HK-2 (cell line): ENCODE measurements at regions not wholly inside any gene's neighbourhood (a gene's known extent, or its start where the extent isn't known, plus 50 kb on each side); places are given as distances from the start of the nearest gene placed in this dataset.

Experiments used
- DNase-seq: peaks from one replicate; pipeline ENCODE4 v3.0.0-alpha.2; 2018; ENCODE audit not compliant: unreplicated experiment

DNA sequence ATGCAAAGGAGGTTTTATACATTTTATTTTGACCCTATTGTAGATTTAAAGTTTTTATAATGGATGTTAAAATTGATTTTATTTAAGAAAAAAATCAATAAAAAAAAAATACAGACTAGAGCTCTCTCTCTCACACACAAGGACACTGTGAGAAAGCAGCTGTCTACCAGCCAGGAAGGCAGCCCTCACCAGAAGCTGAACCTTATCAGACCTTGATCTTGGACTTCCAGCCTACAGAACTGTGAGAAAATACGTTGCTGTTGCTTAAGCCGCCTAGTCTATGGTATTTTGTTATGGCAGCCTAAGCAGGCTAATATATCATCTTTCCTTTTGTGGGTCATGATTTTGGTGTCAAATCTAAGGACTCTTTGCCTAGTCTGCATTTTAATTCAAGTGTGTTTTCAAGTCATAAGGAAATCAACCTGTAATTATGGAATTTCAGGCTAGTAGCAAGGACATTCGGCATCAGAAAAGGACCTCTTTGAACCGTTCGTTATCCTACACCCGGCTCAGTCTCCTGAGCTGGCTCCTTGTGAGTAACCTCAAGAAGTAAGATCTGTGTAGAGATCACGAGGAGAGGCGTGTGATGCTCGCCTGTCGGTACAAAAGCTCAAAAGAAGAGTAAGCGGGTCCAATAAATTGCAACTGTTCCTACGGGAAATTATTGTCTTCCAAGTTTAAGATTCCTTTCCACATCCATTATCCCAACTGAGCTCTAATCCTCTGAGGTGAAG lies 98.2 kb downstream of the PDCL3 start:
- no peak for DNase-seq

DNA sequence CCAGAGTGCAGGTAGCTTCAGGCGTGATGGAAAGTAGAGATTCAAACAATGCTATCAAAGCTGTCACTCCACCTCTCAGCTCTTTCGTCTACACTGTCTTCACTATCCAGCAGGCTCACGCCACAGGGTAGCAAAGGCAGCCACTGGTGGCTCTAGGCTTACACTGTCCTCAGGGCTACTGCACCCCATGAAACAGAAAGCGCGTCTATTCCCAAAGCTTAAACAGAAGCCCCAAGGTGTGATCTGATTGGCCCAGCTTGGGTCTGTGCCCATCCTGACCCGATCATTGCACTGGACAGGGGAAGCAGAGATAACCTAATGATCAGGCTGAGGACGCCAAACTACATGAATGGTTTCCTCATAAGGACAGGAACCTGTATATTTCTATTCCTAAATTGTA lies 100.1 kb downstream of the PDCL3 start:
- no peak for DNase-seq

DNA sequence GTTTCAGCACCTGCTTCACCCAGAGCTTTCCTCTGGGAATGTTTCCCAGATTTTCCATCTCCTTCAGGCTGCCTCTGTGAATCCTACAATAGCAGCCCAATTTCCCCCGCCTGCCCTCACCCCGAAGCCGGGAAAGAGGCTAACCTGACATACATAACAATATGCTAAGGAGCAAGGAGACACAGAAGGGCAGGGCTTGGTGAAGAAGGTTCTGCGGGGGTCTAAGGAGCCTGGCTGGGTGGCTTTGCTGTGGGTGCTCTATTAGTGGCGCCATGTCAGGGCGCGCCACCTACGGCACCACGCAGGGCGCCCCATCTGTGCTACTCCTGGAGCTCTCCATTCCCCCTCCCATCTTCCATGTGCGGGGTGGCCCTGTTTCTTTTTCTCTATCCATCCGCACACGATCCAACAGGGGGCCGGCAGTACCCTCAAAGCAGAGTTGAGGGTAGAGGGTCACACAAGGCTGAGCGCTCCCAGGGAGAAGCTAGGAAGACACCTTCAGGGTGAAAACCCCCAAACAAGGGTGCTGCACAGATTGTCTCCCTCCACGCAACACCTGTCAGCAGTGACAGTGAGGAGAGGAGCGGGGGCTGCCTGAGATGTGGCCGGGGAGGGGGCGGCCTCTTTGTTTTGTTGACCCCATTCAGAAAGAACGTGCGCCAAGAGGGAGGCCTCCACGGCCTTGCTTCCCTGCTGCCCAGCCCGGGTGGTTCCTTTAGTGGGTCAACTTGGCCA lies 101.4 kb downstream of the PDCL3 start:
- no peak for DNase-seq

DNA sequence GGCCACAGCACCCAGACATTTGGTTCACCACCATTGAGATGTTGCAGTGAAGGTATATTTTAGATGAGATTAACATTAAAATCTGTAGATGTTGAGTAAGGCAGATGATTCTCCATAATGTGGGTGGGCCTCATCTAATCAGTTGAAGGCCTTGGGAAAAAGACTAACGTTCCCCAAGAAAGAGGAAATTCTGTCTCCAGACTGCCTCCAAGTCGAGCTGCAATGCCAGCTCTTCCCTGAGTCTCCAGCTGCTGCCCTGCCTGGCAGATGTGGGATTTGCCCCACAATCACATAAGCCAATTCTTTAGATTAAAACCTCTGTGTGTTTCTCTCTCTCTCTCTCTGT lies 101.9 kb downstream of the PDCL3 start:
- DNase-seq: no peak

DNA sequence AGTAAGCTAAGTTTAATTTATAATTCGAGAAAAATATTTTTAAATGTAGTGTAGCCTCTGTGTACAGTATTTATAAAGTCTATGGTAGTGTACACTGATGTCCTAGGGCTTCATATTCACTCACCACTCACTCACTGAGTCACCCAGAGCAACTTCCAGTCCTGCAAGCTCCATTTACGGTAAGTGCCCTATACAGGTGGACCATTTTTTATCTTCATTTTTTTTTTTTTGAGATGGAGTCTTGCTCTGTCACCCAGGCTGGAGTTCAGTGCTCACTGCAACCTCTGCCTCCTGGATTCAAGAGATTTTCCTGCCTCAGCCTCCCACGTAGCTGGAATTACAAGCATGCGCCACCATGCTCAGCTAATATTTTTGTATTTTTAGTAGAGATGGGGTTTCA lies 104.2 kb downstream of the PDCL3 start:
- DNase-seq: no peak

DNA sequence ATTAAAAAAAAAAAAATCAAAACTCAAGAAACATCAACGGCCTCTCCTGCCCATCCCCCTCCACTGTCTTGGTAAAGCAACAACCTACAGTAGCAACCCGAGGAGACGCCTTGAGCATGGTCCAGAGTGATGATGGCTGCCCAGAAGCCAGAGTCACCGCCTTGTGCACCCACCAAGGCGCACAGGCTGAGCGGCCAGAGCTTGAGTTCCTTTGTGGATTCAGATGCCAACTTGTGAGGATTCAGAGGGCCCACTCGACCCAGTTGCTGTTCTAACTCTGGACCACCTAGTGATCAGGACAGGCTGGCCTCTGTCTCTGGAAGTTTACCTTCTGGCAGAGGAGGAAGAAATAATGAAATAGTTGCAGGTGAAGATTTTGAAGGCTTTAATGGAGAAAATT lies 105.0 kb downstream of the PDCL3 start:
- no peak for DNase-seq

DNA sequence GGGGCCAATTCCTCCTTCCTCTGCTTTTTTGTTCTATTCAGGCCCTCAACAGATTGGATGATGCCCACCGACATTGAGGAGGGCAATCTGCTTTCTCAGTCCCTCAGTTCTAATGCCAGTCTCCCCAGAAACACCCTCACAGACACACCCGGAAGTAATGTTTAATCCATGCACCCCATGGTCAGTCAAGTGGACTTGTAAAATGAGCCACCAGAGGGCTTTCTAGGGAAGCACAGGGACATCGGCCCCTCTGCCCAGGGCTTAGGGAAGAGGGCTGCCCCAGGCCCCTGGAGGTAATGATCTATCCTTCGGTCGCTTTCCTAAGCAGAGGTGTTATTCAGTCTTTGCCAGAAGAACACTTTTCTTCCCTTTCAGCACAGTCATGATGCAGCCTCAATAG lies 107.4 kb downstream of the PDCL3 start:
- no peak for DNase-seq

DNA sequence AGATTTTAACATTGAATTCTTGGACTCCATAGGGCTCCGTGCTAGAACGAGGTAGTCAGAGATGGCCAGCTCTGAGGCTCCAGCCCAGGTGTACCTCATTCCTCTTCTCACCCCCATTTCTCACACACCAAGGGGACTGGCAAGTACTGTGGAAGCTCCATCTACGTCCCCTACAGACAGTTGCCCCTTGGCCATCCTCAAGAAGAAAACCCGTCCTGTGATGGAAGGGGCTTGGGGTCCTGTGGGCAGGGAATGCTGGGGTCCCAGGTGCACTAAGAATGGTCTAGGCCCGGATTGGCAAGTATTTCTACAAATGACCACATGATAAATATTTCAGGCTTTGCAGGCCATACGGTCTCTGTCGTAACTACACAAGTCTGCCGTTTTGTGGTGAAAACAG lies 110.3 kb downstream of the PDCL3 start:
- DNase-seq: no peak

DNA sequence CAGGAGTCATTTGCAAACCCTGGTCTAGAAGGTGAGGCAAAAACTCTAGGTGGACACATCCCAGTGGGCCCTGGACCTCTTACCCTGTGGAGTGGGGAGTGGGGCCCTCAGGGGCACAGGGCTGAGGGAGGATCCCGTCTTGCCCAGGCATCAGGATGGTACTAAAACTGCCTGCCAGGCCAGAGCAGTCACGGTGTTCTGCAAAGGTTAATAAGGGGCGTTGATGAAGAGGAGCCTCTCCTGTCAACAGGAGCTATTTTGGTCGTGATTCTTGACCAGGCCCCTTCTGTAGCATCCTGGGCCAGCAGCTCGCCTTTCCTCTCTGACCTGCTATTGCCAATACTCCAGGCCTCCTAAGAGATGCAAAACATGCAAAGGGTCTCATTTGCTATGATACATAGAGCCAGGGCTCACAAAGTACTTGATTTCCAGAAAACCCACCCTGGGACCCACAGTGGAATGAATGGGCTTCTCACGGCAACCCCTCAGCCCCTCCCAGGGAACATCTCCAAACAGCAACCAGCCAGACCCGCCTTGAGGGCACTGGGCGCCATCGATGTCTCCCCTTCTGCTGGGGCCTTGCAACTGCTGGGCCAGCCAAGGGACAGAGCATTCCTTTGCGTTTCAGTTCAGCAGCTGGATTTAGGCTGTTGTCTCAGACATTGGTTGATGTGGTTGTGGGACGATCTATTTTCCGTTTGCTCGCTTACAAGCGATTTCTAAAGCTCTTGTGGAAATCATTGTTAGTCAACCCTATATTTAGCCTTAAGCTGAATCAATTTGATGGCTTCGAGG lies 111.1 kb downstream of the PDCL3 start:
- no peak for DNase-seq

DNA sequence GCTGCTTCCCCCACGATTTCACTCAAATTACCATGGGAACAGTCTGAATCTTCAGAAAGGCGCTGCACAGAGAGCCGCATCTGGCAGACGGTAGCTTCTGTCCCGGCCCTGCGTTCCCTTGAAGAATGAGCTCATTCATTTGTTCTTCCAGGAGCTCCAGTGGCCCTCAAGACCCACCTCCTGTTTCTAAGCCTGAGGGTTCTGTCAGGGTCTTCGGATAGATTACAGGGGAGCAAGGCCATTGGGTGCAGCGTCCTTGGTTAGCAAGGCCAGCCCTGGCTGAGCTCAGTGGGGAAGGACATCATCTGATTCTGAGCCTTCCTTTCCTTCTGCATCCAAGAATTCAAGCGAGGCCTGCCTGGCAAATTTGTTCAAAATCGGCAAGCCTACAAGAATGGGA lies 111.9 kb downstream of the PDCL3 start:
- no peak for DNase-seq

DNA sequence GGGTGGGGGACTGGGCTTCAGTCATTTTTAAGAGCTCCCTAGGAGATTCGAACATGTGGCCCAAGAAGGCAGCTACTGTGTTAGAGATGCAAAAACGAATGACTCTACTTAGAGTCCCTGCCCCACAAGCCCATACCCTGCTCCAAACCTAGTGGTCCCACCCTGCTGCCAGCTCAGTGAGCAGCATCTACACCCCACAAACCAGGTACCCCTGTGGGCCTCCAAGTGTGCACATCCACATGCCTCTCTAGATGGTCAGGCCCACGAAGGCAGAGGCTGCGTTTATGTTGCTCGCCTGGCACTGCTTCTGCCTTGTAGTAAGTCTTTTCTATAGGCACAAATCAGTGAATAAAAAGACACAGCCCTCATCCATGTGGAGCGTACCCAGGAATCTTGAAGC lies 112.6 kb downstream of the PDCL3 start:
- DNase-seq: no peak

DNA sequence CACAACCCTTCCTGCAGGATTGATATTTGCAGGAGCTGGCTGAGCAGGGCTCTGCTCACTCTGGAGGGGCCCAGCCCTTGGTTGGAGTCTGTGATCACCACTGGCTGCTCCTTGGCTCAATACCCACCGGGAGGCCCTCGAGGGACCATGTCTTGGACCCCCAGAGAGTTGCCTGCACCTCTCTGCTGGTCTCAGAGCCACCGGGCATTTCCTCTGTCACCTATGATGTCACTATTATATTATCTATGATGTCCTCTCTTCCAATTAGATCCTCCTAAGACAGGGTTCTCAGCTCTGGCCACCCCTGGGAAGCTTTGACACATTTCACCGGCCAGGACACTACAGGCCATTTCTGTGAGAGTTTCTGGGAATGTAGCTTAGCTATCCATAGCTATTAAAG lies 113.1 kb downstream of the PDCL3 start:
- no peak for DNase-seq

DNA sequence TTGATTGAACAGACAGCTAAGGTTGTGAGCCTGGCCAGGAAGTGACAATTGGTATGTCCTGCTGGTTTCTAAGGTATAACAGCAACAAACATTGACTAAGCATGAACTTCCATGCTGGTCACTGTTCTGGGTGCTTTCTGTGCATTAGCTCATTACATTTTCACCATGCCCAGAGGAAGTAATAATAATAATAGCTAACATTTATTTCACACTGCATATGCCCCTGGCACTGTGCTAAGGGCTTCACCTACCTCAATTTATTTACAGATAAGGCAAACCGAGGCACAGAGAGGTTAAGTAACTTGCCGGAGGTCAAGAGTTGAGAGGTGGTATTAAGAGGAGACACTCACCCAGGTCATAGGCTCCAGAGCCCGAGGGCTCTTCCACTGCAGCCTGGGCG lies 113.6 kb downstream of the PDCL3 start:
- no peak for DNase-seq

DNA sequence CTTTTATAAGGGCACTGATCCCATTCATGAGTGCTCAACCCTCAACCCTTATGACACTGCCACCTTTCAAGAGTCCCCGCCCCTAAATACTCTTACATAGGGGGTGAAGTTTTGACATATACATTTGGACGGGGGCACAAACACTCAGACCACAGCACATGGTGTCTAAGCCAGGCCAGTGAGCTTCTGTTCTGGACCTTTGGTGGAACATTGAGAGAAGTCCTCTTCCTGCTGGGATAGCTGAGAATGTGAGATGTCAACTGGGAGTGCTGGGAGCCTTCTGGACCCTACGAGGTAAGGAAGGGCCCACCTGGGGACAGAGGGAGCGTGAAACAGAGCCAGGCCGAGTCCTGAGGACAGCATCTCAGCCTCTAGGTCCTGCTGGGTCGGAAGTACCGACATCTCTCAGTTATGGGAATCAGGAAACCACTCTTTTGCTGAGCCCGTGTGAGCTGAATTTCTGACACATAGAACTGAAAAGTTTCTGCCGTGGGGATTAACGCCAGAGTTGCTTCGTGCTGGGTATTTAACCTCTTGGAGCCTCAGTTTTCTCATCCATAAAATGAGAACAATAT lies 114.9 kb downstream of the PDCL3 start:
- no peak for DNase-seq

DNA sequence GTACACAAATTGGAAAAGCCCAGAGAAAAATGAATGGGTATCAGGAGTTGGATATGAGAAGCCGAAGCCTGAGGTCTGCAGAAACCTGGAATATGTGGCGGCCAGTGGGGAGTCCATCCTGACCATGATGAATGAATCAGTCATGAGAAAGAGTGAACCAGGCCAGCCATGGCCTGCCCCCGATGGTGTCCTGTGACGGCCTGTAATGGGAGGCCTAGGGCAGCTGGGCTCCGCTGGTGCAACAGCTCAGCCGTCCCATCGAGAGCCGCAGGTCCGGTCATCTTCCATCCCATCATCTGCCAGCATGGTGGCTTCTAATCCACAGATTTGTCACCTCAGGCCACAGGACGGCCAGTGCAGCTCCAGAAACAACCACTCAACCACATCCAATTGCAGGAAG lies 116.4 kb downstream of the PDCL3 start:
- DNase-seq: no peak

DNA sequence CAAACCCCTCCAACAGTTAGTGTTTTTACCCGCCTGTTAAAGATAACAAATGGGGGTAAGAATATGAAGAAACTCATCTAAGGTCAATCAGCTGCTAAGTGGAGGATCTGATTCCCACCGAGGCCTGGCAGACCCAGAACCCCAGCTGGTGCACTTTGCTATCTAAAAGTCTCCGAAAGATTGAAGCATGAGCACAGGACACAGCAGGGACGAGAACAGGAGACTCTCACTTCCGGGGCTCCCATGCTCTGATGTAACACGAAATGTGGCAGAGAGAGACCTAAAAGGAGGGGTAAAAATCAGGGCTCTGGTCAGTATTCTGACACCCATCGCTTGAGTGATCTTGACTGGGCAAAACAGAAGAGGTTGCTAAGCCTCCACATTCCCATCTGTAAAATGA lies 119.7 kb downstream of the PDCL3 start:
- no peak for DNase-seq

DNA sequence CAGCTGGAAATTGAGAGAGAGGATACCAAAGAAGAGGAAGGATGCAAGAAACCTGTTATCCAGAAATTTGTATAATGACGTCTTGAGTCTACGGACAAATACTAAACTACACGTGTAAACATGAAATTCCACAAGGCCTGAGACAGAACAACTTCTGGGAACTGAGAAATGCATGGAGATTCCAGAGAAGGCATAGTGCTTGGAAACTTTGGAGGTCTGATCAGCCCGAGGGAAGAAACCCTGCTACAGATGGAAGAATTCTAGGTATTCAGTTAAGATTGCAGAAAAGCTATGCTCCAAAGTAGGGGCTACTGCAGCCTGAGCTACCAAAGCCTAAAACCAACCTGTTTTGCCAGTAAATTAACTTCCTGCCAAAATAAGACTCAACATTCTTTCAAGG lies 120.4 kb downstream of the PDCL3 start:
- DNase-seq: no peak

DNA sequence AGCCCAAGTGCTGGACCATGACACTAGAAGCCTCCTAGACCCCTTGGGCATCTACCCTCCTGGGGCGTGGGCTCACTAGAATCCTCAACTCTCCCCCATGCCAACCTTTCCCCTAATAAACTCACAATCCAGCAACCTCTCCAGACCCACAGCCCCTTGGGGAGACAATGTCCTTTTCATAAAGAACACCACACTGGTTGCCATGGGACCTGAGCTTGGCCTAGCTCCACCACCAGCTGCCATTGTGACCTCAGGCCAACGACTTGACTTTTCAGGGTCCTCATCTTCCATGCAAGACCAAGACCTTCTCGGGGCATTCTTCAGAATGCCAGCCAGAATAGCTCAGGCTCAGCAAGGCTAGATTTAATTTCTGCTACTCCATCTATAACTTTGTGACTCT lies 128.1 kb upstream of the NPAS2 start:
- no peak for DNase-seq

DNA sequence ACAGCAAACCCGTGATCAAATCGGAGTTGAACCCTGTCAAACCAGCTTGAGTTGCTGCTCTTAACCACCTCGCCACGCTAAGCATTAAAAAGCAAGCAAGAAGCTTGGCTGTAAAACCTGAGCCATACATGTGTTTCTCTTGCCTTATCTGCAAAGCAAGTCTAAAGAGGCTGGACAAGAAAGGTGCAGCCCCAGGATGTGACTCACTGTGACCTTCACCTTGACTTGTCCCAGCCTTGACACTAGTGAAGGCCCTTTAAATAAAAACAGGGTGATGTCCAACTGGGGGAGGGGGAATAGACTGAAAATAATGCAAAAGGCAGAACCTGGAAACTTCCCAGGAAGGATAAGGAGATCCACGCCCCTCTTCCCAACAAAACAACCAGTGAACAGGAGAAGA lies 127.6 kb upstream of the NPAS2 start:
- no peak for DNase-seq

DNA sequence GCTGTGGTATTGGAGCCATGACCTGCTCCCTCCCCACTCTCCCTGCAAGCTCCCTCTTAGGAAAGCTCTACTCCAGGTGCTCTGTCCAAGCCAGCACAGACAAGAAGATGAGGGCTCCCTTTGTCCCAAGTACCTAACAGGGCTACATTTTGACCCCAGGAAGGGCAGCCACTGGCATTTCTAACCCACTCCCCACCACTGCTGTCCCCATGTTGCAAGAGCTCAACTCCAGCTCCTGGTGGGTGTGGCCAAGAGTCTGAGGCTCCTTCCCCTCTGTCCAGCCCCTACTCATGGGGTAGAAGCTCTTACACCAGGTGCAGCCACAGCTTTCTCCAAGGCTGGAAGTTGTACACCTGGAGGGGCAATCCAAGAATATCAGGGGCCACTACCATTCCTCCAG lies 127.0 kb upstream of the NPAS2 start:
- DNase-seq: no peak

DNA sequence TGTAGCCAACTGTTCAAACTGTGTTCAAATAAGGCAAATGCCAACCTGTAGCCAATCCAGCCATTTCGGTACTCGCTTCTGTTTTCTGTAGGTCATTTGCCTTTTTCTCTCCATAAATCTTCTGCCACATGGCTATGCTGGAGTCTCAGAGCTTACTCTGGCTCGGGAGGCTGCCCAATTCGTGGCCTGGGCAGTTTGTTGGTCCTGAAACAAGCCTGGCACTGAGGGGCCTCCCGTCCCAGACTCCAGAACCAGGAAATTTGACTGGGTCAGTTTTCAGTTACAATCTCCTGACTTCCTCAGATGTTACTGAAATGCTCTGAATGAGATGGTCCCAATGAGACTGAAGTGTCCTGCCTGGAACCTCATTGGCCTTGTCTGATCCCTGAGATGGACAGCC lies 120.8 kb upstream of the NPAS2 start:
- DNase-seq: no peak

DNA sequence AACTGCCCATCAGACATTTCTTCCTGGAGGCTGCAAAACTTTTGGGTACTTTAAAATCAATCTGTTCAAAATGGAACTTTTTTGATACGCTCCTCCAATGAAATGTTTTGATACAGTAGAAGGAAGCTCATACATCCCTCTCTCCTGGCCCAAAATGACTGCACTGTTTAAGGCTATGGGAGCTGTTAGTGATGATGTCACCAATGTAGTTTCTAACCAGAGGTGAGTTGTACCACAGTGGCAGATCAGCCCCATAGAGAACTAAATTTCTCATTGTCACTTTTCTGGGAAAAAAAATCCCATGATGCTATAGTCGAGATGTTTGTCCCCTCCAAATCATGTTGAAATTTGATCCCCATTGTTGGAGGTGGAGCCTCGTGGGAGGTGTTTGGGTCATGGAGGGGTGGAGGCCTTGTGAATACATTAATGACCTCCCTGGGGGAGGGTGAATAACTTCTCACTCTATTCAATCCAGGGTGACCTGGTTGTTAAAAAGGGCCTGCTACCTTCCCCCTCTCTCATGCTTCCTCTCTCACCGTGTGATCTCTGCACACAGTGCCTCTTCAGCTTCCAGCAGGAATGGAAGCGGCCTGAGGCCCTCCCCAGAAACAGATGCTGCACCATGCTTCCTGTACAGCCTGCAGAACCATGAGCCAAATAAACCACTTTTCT lies 117.4 kb upstream of the NPAS2 start:
- no peak for DNase-seq
